HEK293 (cell line): ENCODE measurements at regions not wholly inside any gene's neighbourhood (a gene's known extent, or its start where the extent isn't known, plus 50 kb on each side); places are given as distances from the start of the nearest gene placed in this dataset.

ENCODE experiments used
- SP3 ChIP-seq: fragments of 450-650 bp; formaldehyde crosslinking; IDR thresholded peaks from 2 replicates; pipeline ENCODE4 v1.5.1; 2016; ENCODE audit warnings: missing biosample characterization, missing genetic modification characterization
- ZNF146 ChIP-seq: fragments of 450-650 bp; formaldehyde crosslinking; IDR thresholded peaks from 2 replicates; pipeline ENCODE4 v1.5.1; 2016; ENCODE audit warnings: missing biosample characterization, missing genetic modification characterization
- ZNF169 ChIP-seq: fragments of 450-650 bp; formaldehyde crosslinking; IDR thresholded peaks from 2 replicates; pipeline ENCODE4 v1.5.1; 2016; ENCODE audit warnings: missing biosample characterization, missing genetic modification characterization
- ZNF785 ChIP-seq: fragments of 450-650 bp; formaldehyde crosslinking; IDR thresholded peaks from 2 replicates; pipeline ENCODE4 v1.5.1; 2016; ENCODE audit warnings: missing biosample characterization, missing genetic modification characterization
- TF ChIP-seq, protein P1 (sequence below): fragments of 450-650 bp; formaldehyde crosslinking; IDR thresholded peaks from 2 replicates; pipeline ENCODE4 v1.5.1; 2016; ENCODE audit warnings: missing biosample characterization, missing genetic modification characterization
- TF ChIP-seq, protein P2 (sequence below): sonication (generic); formaldehyde crosslinking; IDR thresholded peaks from 2 replicates; pipeline ENCODE4 v1.8.1; 2022; ENCODE audit warnings: mild to moderate bottlenecking, moderate library complexity, missing genetic modification reagents
- TF ChIP-seq, protein P3 (sequence below): fragments of 450-650 bp; formaldehyde crosslinking; IDR thresholded peaks from 2 replicates; pipeline ENCODE4 v1.5.1; 2016; ENCODE audit warnings: missing biosample characterization, missing genetic modification characterization

DNA sequence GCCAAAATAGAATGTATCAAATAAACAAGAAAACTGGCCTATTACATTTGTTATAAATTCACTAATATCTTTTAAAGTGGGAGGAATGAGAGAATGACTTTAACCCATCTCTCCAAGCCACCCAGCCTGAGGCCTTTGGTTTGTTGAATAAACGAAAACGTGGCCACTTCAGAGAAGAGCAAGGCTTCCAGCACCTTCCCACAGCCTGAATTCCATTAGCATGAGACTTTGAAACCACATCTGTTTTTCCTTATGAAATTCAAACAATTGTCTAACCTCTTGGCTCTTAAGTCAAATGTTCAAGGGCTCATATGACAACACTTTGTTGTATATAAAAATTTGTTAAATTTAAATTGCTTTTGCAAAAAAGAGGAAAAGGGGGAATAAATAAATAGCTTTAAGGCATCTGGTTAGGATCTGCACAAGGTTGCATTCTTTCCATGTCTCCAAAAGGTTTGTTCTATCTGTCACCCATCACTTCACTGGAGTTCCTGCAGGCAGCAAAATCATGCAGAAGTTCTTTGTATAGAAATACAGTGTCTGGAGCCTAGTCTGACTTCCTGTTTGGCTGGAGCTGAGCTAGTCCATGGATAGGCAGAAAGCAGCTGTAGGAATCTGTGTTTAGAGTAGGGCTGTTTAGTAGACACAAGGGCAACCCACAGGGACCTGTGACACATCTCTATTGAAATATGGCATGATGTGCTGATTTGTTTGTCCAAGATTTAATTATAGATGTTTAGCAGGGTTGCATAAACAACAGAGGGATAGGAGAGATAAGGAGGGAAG lies 502.3 kb downstream of the KCTD12 start:
- no peak for TF ChIP-seq ZNF785 (tag by site-specific recombination)
- TF ChIP-seq, protein P1, sequence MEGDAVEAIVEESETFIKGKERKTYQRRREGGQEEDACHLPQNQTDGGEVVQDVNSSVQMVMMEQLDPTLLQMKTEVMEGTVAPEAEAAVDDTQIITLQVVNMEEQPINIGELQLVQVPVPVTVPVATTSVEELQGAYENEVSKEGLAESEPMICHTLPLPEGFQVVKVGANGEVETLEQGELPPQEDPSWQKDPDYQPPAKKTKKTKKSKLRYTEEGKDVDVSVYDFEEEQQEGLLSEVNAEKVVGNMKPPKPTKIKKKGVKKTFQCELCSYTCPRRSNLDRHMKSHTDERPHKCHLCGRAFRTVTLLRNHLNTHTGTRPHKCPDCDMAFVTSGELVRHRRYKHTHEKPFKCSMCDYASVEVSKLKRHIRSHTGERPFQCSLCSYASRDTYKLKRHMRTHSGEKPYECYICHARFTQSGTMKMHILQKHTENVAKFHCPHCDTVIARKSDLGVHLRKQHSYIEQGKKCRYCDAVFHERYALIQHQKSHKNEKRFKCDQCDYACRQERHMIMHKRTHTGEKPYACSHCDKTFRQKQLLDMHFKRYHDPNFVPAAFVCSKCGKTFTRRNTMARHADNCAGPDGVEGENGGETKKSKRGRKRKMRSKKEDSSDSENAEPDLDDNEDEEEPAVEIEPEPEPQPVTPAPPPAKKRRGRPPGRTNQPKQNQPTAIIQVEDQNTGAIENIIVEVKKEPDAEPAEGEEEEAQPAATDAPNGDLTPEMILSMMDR (tag by site-specific recombination), result no peak
- TF ChIP-seq ZNF169 (tag by site-specific recombination), result no peak
- TF ChIP-seq, protein P2, sequence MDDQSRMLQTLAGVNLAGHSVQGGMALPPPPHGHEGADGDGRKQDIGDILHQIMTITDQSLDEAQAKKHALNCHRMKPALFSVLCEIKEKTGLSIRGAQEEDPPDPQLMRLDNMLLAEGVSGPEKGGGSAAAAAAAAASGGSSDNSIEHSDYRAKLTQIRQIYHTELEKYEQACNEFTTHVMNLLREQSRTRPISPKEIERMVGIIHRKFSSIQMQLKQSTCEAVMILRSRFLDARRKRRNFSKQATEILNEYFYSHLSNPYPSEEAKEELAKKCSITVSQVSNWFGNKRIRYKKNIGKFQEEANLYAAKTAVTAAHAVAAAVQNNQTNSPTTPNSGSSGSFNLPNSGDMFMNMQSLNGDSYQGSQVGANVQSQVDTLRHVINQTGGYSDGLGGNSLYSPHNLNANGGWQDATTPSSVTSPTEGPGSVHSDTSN (CRISPR knock-in tag), result no peak
- no peak for TF ChIP-seq ZNF146 (tag by site-specific recombination)
- TF ChIP-seq, protein P3, sequence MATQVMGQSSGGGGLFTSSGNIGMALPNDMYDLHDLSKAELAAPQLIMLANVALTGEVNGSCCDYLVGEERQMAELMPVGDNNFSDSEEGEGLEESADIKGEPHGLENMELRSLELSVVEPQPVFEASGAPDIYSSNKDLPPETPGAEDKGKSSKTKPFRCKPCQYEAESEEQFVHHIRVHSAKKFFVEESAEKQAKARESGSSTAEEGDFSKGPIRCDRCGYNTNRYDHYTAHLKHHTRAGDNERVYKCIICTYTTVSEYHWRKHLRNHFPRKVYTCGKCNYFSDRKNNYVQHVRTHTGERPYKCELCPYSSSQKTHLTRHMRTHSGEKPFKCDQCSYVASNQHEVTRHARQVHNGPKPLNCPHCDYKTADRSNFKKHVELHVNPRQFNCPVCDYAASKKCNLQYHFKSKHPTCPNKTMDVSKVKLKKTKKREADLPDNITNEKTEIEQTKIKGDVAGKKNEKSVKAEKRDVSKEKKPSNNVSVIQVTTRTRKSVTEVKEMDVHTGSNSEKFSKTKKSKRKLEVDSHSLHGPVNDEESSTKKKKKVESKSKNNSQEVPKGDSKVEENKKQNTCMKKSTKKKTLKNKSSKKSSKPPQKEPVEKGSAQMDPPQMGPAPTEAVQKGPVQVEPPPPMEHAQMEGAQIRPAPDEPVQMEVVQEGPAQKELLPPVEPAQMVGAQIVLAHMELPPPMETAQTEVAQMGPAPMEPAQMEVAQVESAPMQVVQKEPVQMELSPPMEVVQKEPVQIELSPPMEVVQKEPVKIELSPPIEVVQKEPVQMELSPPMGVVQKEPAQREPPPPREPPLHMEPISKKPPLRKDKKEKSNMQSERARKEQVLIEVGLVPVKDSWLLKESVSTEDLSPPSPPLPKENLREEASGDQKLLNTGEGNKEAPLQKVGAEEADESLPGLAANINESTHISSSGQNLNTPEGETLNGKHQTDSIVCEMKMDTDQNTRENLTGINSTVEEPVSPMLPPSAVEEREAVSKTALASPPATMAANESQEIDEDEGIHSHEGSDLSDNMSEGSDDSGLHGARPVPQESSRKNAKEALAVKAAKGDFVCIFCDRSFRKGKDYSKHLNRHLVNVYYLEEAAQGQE (tag by site-specific recombination), result no peak
- no peak for TF ChIP-seq SP3
